Hepatocyte (in vitro differentiated cells): ENCODE measurements at regions not wholly inside any gene's neighbourhood (a gene's known extent, or its start where the extent isn't known, plus 50 kb on each side); places are given as distances from the start of the nearest gene placed in this dataset.

Experiments used
- EZH2 ChIP-seq: fragments of 200-600 bp; sonication (generic); IDR thresholded peaks from 2 replicates; pipeline ENCODE4 v1.6.1; 2016; ENCODE audit warnings: antibody characterized with exemption, mild to moderate bottlenecking, borderline replicate concordance
- EZH2phosphoT487 ChIP-seq: fragments of 200-600 bp; sonication (generic); IDR thresholded peaks from one replicate; pipeline ENCODE4 v1.6.1; 2018; ENCODE audit warnings: antibody characterized with exemption, mild to moderate bottlenecking, low read depth, moderate library complexity; ENCODE audit not compliant: unreplicated experiment, severe bottlenecking
- TF ChIP-seq, protein P1 (sequence below): fragments of 200-600 bp; sonication (generic); IDR thresholded peaks from 2 replicates; pipeline ENCODE4 v1.5.1; 2016; ENCODE audit warnings: antibody characterized with exemption, mild to moderate bottlenecking; ENCODE audit not compliant: poor library complexity

GRCh38 chr9:74036549-74037231 lies 460.4 kb upstream of the RORB start:
- TF ChIP-seq, protein P1, sequence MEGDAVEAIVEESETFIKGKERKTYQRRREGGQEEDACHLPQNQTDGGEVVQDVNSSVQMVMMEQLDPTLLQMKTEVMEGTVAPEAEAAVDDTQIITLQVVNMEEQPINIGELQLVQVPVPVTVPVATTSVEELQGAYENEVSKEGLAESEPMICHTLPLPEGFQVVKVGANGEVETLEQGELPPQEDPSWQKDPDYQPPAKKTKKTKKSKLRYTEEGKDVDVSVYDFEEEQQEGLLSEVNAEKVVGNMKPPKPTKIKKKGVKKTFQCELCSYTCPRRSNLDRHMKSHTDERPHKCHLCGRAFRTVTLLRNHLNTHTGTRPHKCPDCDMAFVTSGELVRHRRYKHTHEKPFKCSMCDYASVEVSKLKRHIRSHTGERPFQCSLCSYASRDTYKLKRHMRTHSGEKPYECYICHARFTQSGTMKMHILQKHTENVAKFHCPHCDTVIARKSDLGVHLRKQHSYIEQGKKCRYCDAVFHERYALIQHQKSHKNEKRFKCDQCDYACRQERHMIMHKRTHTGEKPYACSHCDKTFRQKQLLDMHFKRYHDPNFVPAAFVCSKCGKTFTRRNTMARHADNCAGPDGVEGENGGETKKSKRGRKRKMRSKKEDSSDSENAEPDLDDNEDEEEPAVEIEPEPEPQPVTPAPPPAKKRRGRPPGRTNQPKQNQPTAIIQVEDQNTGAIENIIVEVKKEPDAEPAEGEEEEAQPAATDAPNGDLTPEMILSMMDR: no peak
- no peak for TF ChIP-seq EZH2phosphoT487
- TF ChIP-seq EZH2: no peak
